Fibroblast of pulmonary artery (primary cell): ENCODE measurements at regions not wholly inside any gene's neighbourhood (a gene's known extent, or its start where the extent isn't known, plus 50 kb on each side); places are given as distances from the start of the nearest gene placed in this dataset.

Experiments used
- DNase-seq: peaks from one replicate; pipeline ENCODE4 v3.0.0-alpha.2; 2010; ENCODE audit warnings: low read depth
- H3K4me3 ChIP-seq: replicated peaks from 2 replicates; pipeline ENCODE4 v1.5.1; 2011; ENCODE audit warnings: low read depth, mild to moderate bottlenecking, control low read depth, low read length, moderate library complexity
- TF ChIP-seq, protein P1 (sequence below): IDR thresholded peaks from 2 replicates; pipeline ENCODE4 v1.5.1; 2011; ENCODE audit warnings: mild to moderate bottlenecking, control low read depth, low read length, inconsistent platforms; ENCODE audit errors: missing control alignments

- H3K4me3 ChIP-seq, result no peak overlapping the region
- DNase-seq, result no peak
- TF ChIP-seq, protein P1, sequence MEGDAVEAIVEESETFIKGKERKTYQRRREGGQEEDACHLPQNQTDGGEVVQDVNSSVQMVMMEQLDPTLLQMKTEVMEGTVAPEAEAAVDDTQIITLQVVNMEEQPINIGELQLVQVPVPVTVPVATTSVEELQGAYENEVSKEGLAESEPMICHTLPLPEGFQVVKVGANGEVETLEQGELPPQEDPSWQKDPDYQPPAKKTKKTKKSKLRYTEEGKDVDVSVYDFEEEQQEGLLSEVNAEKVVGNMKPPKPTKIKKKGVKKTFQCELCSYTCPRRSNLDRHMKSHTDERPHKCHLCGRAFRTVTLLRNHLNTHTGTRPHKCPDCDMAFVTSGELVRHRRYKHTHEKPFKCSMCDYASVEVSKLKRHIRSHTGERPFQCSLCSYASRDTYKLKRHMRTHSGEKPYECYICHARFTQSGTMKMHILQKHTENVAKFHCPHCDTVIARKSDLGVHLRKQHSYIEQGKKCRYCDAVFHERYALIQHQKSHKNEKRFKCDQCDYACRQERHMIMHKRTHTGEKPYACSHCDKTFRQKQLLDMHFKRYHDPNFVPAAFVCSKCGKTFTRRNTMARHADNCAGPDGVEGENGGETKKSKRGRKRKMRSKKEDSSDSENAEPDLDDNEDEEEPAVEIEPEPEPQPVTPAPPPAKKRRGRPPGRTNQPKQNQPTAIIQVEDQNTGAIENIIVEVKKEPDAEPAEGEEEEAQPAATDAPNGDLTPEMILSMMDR, result no peak
Measured at GRCh38 chr12:5206401-5207175, 162.9 kb downstream of the KCNA5 start.

DNA sequence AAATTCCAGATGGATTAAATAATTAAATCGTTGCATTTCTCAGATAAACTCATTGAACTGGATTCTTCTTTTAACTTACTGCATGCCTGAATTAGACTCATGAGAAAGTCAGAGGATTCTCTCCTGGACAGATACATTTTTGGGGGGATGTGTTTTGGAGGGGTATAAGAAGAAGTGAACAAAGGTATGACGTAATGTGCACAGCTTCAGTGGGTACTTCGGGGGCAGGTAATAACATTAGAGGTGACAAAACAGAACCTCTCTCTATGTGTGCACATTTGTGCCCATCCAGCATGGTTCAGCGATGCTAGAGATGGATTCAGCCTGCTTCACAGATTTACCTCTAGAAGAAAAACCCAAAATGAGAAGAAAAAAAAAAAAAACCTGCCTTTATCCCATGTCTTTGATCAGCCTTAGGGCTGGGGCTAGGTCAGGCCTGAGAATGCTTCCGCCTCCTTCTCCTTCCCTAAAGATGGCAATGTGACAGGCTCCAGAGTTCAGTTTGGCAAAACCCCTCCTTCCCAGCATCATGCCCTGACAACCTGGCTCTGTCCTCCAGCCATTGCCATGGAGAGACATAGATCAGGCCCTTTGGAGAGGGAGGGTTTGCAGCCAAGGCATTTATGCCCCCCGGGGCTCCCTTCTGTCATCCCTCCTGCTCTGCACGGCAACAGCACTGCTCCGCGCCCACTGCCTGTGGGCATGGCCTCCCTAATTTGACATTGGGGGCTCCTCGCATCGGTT lies 166.7 kb downstream of the KCNA5 start:
- no peak overlapping the region for H3K4me3 ChIP-seq
- DNase-seq, result no peak
- TF ChIP-seq, protein P1, result no peak

- H3K4me3 ChIP-seq, result no peak overlapping the region
- DNase-seq, result no peak
- TF ChIP-seq, protein P1, result no peak
Measured at GRCh38 chr12:5210923-5211290, 167.2 kb downstream of the KCNA5 start.

- no peak for DNase-seq
Measured at GRCh38 chr12:5213336-5213735, 169.7 kb downstream of the KCNA5 start.

GRCh38 chr12:5213990-5214389 lies 170.3 kb downstream of the KCNA5 start:
- H3K4me3 ChIP-seq, result no peak overlapping the region
- TF ChIP-seq, protein P1, result no peak
- no peak for DNase-seq

More at GRCh38 chr12:5213336-5213735, 169.7 kb downstream of the KCNA5 start:
- TF ChIP-seq, protein P1, result no peak
- H3K4me3 ChIP-seq, result no peak overlapping the region

GRCh38 chr12:5217936-5218335 lies 174.3 kb downstream of the KCNA5 start:
- TF ChIP-seq, protein P1, result no peak
- DNase-seq, result no peak
- H3K4me3 ChIP-seq, result no peak overlapping the region

- TF ChIP-seq, protein P1, result no peak
- H3K4me3 ChIP-seq, result no peak overlapping the region
- DNase-seq, result no peak
Measured at GRCh38 chr12:5220099-5220498, 176.4 kb downstream of the KCNA5 start.
